HG03159 (cell line): ENCODE measurements at regions not wholly inside any gene's neighbourhood (a gene's known extent, or its start where the extent isn't known, plus 50 kb on each side); places are given as distances from the start of the nearest gene placed in this dataset.
"Not testable (repeated sequence)": the region's sequence is repeated elsewhere in the genome, so short reads cannot be mapped to it uniquely, and the experiment has no call there.

ENCODE experiments used
- ATAC-seq: cut with Tn5 transposase; IDR thresholded peaks from one replicate; pipeline ENCODE4 v1.9.1; 2021; ENCODE audit warnings: mild to moderate bottlenecking, moderate library complexity; ENCODE audit not compliant: unreplicated experiment

DNA sequence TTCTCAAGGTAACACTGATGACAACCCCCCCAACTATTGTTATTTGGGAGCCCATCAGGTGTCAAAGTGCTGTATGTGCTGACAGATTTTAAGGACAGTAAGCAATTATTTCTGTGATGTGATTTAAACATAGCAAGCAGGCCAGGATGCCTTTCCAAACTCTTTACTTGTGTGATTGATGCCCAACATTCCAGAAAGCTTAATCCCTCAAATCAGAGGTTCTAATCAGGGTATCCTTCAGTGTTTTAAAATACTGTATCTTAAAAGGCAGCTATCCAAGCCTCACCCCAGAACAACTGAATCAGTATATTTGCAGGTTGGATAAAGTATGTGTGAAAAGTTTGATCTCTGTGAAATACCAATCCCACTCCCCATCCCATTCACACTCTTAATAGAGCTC, 119.7 kb downstream of the GASK1B start:
- no peak for ATAC-seq

- no peak for ATAC-seq
Observed at GRCh38 chr4:158051401-158052235, 121.2 kb downstream of the GASK1B start.

GRCh38 chr4:158050942-158051341, 121.9 kb downstream of the GASK1B start:
- no peak for ATAC-seq

DNA sequence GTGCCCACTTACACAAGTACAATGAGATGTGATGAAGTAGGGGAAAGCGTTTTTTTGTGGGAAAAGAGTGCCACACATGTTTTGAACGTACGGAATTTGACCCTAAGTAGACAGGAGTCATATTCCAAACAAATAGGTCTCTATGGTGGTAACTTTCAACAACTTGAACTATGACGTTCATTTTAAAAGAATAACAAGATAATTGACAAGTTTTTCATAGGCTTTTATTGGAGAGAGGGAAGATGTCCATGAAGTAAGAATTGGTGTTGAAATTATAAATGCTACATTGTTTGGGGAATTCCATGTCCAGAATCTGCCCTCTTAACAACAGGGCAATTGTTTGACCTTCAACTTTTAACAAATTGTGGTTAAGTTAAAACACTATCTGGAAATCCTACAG, 126.5 kb downstream of the GASK1B start:
- no peak for ATAC-seq

- no peak for ATAC-seq
Observed at GRCh38 chr4:158043971-158044618, 128.7 kb downstream of the GASK1B start.

DNA sequence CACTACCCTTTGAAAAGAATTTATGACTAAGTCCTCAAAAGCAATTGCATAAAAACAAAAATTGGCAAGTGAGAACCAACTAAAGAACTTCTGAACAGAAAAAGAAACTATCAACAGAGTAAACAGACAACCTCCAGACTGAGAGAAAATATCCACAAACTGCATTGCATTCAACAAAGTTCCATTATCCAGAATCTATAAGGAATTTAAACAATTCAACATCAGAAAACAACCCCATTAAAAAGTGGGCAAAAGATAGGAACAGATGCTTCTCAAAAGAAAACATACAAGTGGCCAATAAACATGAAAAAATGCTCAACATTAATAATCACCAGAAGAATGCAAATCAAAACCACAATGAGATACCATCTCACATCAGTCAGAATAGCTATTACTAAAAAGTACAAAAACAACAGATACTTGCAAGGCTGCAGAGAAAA, 130.2 kb downstream of the GASK1B start:
- no peak for ATAC-seq

DNA sequence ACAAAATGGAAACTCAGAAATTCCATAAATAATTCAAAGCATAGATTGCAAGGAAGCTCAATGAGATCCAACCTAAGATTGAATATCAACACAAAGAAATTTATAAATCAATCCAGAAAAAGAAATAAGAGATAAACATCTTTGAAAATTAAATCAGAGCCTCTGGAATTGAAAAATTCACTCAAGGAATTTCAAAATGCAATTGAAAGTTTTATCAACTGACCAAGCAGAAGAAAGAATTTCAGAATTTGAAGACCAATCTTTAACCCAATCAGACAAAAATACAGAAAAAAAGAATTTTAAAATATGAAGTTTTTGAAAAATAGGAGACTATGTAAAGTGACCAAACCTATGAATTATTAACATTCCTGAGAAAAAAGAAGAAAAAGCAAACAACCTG, 134.1 kb downstream of the GASK1B start:
- ATAC-seq, result no peak

DNA sequence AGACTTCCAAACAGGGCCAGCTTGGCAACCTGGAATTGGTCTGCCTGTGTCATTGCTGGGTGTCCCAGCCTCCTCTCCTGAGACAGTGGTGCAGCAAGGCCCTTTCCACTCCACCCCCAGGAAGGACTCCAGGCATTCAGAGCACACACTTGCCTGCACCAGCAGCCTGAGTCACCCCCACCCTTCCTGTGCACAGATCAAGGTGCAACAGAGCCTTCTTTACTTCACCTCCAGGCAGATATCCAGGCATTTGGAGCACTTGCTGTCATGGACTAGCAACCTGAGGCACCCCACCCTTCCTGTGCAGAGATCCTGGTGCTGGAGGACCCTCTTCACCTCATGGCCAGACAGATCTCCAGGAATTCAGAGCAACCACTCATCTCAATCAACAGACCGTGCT, 135.8 kb downstream of the GASK1B start:
- ATAC-seq, result no peak

DNA sequence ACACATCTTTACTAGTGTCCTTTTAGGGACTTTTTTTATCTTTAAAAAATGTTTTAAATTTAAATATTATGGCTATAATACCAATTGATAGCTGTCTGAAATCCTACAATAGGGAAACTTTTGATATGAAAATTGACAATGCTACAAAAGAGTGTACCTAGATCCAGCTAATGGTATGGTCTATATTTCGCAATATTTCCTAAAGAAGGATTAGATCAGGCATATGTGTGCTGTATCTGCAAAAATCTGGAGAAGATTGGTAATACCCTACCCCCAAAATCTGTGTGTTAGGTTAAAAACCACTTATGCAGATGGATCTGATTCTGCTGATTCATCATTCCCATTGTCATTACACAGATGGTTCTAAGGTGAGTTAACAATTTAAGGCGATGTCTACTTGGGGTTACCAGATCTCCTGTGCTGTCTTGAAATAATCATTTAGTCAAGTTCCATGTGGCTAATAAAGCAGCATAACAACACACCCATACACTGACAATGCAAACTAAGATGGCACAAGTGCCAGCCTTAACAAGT, 137.1 kb downstream of the GASK1B start:
- ATAC-seq, result no peak

DNA sequence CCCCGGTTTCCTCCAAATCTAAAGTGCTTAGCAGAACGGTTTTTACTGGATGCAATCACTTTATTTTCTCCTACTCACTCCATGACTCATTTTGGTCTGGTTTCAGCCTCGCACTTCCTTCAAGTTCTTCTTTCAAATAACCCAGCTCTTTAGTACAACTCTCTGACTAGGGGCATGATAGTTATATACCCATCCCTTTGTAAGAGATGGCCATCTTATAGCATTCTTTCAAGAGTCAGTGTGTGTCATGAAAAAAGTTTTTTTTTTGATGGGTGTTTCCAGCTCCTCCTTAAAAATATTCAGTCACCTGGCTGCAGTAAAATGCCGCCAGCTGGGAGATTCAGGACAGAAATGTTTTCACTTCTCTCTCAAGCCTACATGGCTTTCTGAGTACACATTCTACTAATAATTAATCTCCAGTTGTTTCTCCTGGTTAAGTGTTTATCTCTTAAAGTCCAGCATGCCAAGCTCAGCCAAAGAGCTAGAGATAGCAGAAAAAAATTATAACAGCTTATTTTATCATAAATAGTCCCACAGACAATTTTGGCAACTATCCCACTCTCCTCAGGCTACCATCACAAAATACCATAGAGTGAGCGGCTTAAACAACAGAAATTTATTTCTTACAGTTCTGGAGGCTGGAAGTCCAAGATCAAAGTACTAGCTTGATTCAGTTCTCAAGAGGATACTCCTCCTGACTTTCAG, 139.3 kb downstream of the GASK1B start:
- ATAC-seq, result no peak

DNA sequence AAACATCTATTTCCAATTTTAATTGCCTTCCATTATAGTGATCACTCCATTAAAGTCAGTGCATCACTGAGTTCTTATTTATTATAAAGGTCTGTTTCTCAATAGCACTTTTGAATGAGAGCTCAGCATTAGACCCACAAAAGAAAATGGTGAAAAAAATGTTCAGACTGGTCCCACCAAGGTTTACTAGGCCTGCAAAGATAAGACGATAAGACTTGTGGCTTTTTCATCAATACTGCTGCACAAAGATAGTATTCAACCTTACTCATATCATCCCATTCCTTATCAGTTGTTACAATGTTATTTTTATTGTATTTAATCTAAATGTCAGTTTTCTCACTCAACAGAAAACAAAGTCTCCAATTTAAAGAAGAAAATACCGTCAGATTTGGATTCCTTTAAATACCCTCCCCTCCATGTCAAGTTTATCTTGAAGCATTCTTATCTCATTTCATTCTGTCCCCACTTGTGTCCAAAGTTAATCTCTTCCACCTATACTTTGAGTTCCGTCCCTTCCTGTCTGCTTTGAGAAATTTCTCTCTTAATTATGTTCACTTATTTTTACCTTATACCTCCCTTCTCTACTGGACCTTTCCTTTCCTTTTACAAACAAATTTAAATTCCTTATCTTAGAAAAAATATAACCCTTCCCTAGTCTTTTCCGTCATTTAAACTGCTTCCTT, 140.0 kb downstream of the GASK1B start:
- ATAC-seq, result no peak

- ATAC-seq, result not testable (repeated sequence)
Observed at GRCh38 chr4:158028381-158028780, 144.4 kb downstream of the GASK1B start.

GRCh38 chr4:158025131-158025530, 147.7 kb downstream of the GASK1B start:
- ATAC-seq, result no peak

DNA sequence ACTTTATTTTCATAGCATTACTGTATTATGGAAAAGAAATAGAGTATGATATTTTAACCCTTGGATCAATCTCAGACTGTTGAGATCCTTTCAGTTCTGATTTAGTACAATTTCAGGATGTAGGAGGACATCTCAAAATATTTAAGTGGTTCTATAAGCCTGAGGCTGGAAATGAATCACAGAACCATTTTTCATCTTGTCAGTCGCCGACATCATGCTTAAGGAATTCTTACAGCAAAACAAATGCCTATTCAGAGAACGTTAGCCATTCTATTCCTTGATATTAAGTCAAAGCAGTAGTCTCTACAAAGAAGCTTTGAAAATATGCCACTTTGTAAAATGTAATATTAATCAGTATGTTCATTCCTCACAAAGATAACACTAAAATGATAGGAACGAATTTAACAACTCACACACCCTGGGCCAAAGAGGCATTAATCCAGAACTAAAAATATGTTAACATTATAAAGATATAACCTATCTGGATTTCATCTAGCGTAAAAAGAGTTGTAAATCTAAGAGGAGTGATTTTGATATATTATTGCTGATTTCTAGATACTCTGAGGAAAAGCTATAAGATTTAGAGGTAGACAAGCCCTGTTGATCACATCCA, 152.0 kb downstream of the GASK1B start:
- no peak for ATAC-seq

DNA sequence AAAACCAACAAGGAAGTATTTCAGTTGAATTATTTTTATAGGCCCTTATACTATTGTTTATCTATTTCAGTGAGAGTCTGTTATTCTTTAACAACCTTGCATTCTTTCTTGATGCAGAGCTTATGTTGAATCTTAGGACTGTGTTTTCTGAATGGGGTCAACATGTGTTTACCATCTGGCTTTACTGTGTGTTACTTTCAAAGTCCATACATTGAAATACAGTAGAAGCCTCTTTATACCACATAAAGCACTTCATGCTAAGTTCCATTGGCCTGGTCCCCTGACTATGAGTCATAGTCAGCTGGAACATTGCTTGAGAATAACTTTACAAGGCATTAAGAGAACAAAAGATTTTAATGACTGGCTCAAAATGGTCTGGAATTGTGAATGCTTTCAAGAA, 152.6 kb downstream of the GASK1B start:
- ATAC-seq, result no peak

DNA sequence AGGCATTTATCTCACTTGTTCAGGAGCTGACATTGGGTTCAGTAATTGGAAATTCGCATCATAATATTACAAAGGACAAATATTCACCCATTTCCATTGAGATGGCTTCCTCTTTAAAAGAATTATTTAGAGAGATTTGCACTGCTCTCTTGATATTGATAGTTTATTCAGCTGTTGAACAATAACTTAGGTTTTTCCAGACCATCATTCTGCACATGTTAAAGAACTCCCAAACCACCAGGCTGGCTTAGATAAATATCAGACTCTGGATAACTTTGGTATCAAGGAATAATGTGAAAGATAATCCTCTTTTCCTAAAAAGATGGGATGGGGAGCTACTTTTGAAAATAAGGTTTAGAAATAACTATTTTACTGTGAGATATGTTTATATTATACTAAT, 154.0 kb downstream of the GASK1B start:
- ATAC-seq, result no peak

DNA sequence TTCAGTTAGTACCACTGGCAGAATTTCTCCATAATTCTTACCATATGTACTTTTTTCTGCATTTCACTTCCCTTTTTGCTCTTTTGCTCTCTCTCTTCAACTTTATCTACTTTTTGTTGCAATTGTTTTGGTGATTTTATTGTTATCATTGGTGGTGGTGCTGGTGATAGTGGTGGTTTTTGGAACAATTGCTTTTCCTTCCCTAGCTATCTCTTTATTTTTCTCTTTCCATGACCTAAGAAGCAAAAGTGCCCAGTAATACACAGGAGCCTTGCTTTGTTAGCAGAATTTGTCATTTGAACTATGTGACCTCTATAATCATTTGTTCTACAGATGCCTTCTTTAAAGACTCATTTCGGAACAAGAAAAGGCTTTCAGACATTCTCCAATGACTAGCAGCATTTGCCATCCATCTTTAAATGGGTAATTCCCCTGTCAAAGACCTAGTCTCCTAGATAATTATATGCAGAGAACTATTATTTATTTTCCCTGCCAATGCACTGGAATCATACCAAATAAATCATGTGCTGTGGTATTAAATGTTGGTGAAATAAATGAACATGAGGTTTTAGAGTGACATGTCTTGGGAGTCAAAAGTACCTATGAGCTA, 154.5 kb downstream of the GASK1B start:
- ATAC-seq, result no peak

DNA sequence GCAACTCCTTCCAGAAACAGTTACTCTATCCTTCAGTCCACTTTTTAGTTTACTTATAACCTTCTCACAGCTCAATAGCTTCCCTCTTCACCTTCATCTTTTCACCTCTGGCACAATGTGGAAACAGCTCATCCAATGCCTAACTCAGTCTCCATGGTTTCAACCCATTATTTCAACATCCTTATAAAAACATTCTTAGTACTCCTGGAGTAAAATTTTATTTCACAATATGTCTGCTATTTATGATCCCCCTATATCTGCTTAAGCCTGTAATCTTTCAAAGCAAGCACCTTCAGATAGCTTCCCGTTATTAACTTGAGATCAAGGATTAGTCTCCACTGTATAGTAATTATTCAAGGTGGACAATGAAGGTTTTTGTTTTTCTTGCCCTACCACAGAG, 156.3 kb downstream of the GASK1B start:
- ATAC-seq, result no peak

DNA sequence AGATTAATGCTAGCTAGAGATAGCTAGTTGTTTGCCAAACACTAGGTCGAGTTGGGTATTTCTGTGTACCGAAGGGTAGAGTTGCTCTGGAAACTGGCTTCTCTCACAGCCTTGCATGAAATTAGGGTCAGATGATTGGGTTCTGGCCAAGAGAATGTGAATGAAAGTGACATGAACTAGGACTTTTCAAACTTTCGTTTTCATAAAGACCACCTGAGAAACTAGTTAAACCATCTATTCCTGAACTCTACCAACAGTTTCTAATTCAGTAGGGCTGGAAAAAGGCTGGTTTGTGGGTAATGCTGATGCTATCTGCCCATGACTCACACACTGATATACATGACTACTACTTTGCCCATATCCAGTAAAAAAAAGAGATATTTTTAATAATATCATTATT, 157.6 kb downstream of the GASK1B start:
- ATAC-seq, result no peak

- ATAC-seq, result no peak
Observed at GRCh38 chr4:158013858-158014257, 159.0 kb downstream of the GASK1B start.
